Thyroid gland (tissue), 4 donors: ENCODE measurements at regions not wholly inside any gene's neighbourhood (a gene's known extent, or its start where the extent isn't known, plus 50 kb on each side); places are given as distances from the start of the nearest gene placed in this dataset.

Source experiments
- DNase-seq, 2 donors: peaks; one replicate each; pipeline ENCODE4 v3.0.0-alpha.2; 2019
- H3K27ac ChIP-seq, 3 donors: fragments of 200-600 bp; sonication (generic); 1 replicate in 2 of 3; 2 replicates in 1 of 3; pipeline ENCODE4 v1.5.1; 2016 to 2019; ENCODE audit warnings: mild to moderate bottlenecking in 1 of 3, moderate library complexity in 1 of 3
- H3K27me3 ChIP-seq: fragments of 200-600 bp; sonication (generic); one replicate; pipeline ENCODE4 v1.5.1; 2019
- H3K36me3 ChIP-seq, 2 donors: fragments of 200-600 bp; sonication (generic); one replicate each; pipeline ENCODE4 v1.5.1; 2016 to 2019
- H3K4me1 ChIP-seq, 2 donors: fragments of 200-600 bp; sonication (generic); one replicate each; pipeline ENCODE4 v1.5.1; 2017 to 2019
- H3K4me3 ChIP-seq, 3 donors: fragments of 200-600 bp; sonication (generic); replicated peaks in 1 of 3; 1 replicate in 2 of 3; 2 replicates in 1 of 3; pipeline ENCODE4 v1.5.1; 2016; ENCODE audit warnings: mild to moderate bottlenecking in 1 of 3
- H3K9me3 ChIP-seq: fragments of 200-600 bp; sonication (generic); one replicate; pipeline ENCODE4 v1.5.1; 2017
- CTCF ChIP-seq, 6 experiments: fragments of 200-600 bp in 3 of 6; fragments of 450-650 bp in 3 of 6; sonication (generic) in 3 of 6; IDR thresholded peaks; one replicate each; pipeline ENCODE4 v1.5.1; 2016 to 2019; ENCODE audit warnings: antibody characterized with exemption in 6 of 6, mild to moderate bottlenecking in 2 of 6, inconsistent platforms in 1 of 6, moderate library complexity in 1 of 6
- POLR2A ChIP-seq, 2 donors: fragments of 450-650 bp; IDR thresholded peaks; one replicate each; pipeline ENCODE4 v1.6.1; 2017; ENCODE audit warnings: antibody characterized with exemption in 2 of 2, mild to moderate bottlenecking in 2 of 2, moderate library complexity in 1 of 2
- WGBS, 2 donors: methylation state at CpG; one replicate each; pipeline ENCODE4 v1.1.5; 2017; 5-methylcytosine and 5-hydroxymethylcytosine counted together
- intact Hi-C: fragments of 100-400 bp; cut with DNase I; formaldehyde crosslinking; loops from one replicate; pipeline ENCODE4 v1.15.1; 2023

GRCh38 chr15:91752081-91752785, 101.3 kb upstream of the SLCO3A1 start:
- peaks cover 2 to 6% of the 10 kb centered on the region in 2 donors for H3K4me1 ChIP-seq
- peak in 1 of 2 donors; percentile 11 for DNase-seq
- H3K9me3 ChIP-seq: no peaks in the 10 kb centered on the region
- 57 to 64% methylated on average over 8 of the region's 8 CpGs for WGBS, 2 donors
- no peak overlapping the region for H3K27ac ChIP-seq
- intact Hi-C loops: no loop called here
- H3K27me3 ChIP-seq: no peaks in the 10 kb centered on the region
- H3K36me3 ChIP-seq: no peaks in the 10 kb centered on the region
- no peak for TF ChIP-seq CTCF (IDR thresholded peaks at IDR 0.05)
- TF ChIP-seq POLR2A (IDR thresholded peaks at IDR 0.05): no peak
- no peak overlapping the region for H3K4me3 ChIP-seq

GRCh38 chr15:91759560-91759959, 93.9 kb upstream of the SLCO3A1 start:
- H3K4me1 ChIP-seq: no peaks in the 10 kb centered on the region
- H3K4me3 ChIP-seq: no peak overlapping the region
- intact Hi-C loops: no loop called here
- H3K36me3 ChIP-seq: no peaks in the 10 kb centered on the region
- TF ChIP-seq CTCF (IDR thresholded peaks at IDR 0.05): no peak
- TF ChIP-seq POLR2A (IDR thresholded peaks at IDR 0.05): no peak
- 87 to 96% methylated on average over 2 of the region's 2 CpGs for WGBS, 2 donors
- no peak for DNase-seq
- no peaks in the 10 kb centered on the region for H3K9me3 ChIP-seq
- H3K27ac ChIP-seq: no peak overlapping the region
- no peaks in the 10 kb centered on the region for H3K27me3 ChIP-seq

GRCh38 chr15:91765660-91766059, 87.8 kb upstream of the SLCO3A1 start:
- Histone ChIP-seq H3K4me3 (no peak overlapping the region), H3K9me3 (no peaks in the 10 kb centered on the region), H3K27ac (no peak overlapping the region), H3K27me3 (no peaks in the 10 kb centered on the region), H3K36me3 (no peaks in the 10 kb centered on the region), H3K4me1 (peaks cover 0 to 8% of the 10 kb centered on the region in 2 donors)
- 93 to 98% methylated on average over 3 of the region's 3 CpGs for WGBS, 2 donors
- TF ChIP-seq CTCF (IDR thresholded peaks at IDR 0.05) (no peak), POLR2A (IDR thresholded peaks at IDR 0.05) (no peak)
- DNase-seq: no peak
- intact Hi-C loops: no loop called here

- intact Hi-C loops: no loop called here
- no peak overlapping the region for H3K27ac ChIP-seq
- WGBS, 2 donors: 86 to 87% methylated on average over 3 of the region's 3 CpGs
- no peak overlapping the region for H3K4me3 ChIP-seq
- H3K36me3 ChIP-seq: no peaks in the 10 kb centered on the region
- peaks cover 0 to 8% of the 10 kb centered on the region in 2 donors for H3K4me1 ChIP-seq
- no peak for TF ChIP-seq POLR2A (IDR thresholded peaks at IDR 0.05)
- no peak for TF ChIP-seq CTCF (IDR thresholded peaks at IDR 0.05)
- H3K27me3 ChIP-seq: no peaks in the 10 kb centered on the region
- H3K9me3 ChIP-seq: no peaks in the 10 kb centered on the region
- no peak for DNase-seq
These were observed 84.0 kb upstream of the SLCO3A1 start for GRCh38 chr15:91769476-91769875.

GRCh38 chr15:91769894-91770293, 83.6 kb upstream of the SLCO3A1 start:
- 83 to 89% methylated on average over 8 of the region's 8 CpGs for WGBS, 2 donors
- no peaks in the 10 kb centered on the region for H3K36me3 ChIP-seq
- no peak for DNase-seq
- no peaks in the 10 kb centered on the region for H3K27me3 ChIP-seq
- H3K9me3 ChIP-seq: no peaks in the 10 kb centered on the region
- H3K4me1 ChIP-seq: peaks cover 0 to 8% of the 10 kb centered on the region in 2 donors
- no peak overlapping the region for H3K4me3 ChIP-seq
- no peak overlapping the region for H3K27ac ChIP-seq
- TF ChIP-seq POLR2A (IDR thresholded peaks at IDR 0.05) (no peak), CTCF (IDR thresholded peaks at IDR 0.05) (no peak)
- intact Hi-C loops: no loop called here
